ENCODE measurements at regions not wholly inside any gene's neighbourhood (a gene's known extent, or its start where the extent isn't known, plus 50 kb on each side); places are given as distances from the start of the nearest gene placed in this dataset.

- no peaks in the 10 kb centered on the region for H3K36me3 Mint-ChIP-seq (ENCODE audit: unreplicated experiment)
- DNase-seq (ENCODE audit: extremely low spot score, unreplicated experiment), result no peak
- H3K4me3 Mint-ChIP-seq (ENCODE audit: unreplicated experiment), result no peak overlapping the region
- TF ChIP-seq CTCF (IDR thresholded peaks at IDR 0.05), result peak; percentile 15
- no peaks in the 10 kb centered on the region for H3K27me3 Mint-ChIP-seq (ENCODE audit: unreplicated experiment)
- peaks cover 9% of the 10 kb centered on the region for H3K4me1 Mint-ChIP-seq (ENCODE audit: unreplicated experiment)
- H3K27ac Mint-ChIP-seq (ENCODE audit: unreplicated experiment), result no peak overlapping the region
- H3K9me3 Mint-ChIP-seq (ENCODE audit: unreplicated experiment), result no peaks in the 10 kb centered on the region
Observed at GRCh38 chr10:121070275-121071070, 219.3 kb downstream of the WDR11 start.

- peaks cover 21% of the 10 kb centered on the region for H3K4me1 Mint-ChIP-seq (ENCODE audit: unreplicated experiment)
- H3K27ac Mint-ChIP-seq (ENCODE audit: unreplicated experiment), result no peak overlapping the region
- no peak overlapping the region for H3K4me3 Mint-ChIP-seq (ENCODE audit: unreplicated experiment)
- H3K27me3 Mint-ChIP-seq (ENCODE audit: unreplicated experiment), result no peaks in the 10 kb centered on the region
- H3K9me3 Mint-ChIP-seq (ENCODE audit: unreplicated experiment), result no peaks in the 10 kb centered on the region
- no peak for DNase-seq (ENCODE audit: extremely low spot score, unreplicated experiment)
- TF ChIP-seq CTCF (IDR thresholded peaks at IDR 0.05), result no peak
- H3K36me3 Mint-ChIP-seq (ENCODE audit: unreplicated experiment), result no peaks in the 10 kb centered on the region
Observed at GRCh38 chr10:121071901-121072300, 220.7 kb downstream of the WDR11 start.

- H3K4me1 Mint-ChIP-seq (ENCODE audit: unreplicated experiment), result peaks cover 38% of the 10 kb centered on the region
- no peaks in the 10 kb centered on the region for H3K27me3 Mint-ChIP-seq (ENCODE audit: unreplicated experiment)
- no peak for TF ChIP-seq CTCF (IDR thresholded peaks at IDR 0.05)
- H3K36me3 Mint-ChIP-seq (ENCODE audit: unreplicated experiment), result no peaks in the 10 kb centered on the region
- no peaks in the 10 kb centered on the region for H3K9me3 Mint-ChIP-seq (ENCODE audit: unreplicated experiment)
- H3K27ac Mint-ChIP-seq (ENCODE audit: unreplicated experiment), result no peak overlapping the region
- H3K4me3 Mint-ChIP-seq (ENCODE audit: unreplicated experiment), result no peak overlapping the region
- DNase-seq (ENCODE audit: extremely low spot score, unreplicated experiment), result no peak
Observed at GRCh38 chr10:121073728-121074127, 222.6 kb downstream of the WDR11 start.

GRCh38 chr10:121076776-121077715 lies 225.9 kb downstream of the WDR11 start:
- no peaks in the 10 kb centered on the region for H3K36me3 Mint-ChIP-seq (ENCODE audit: unreplicated experiment)
- H3K27me3 Mint-ChIP-seq (ENCODE audit: unreplicated experiment), result peaks cover 4% of the 10 kb centered on the region
- H3K9me3 Mint-ChIP-seq (ENCODE audit: unreplicated experiment), result no peaks in the 10 kb centered on the region
- no peak for TF ChIP-seq CTCF (IDR thresholded peaks at IDR 0.05)
- DNase-seq (ENCODE audit: extremely low spot score, unreplicated experiment), result peak; percentile 88
- H3K27ac Mint-ChIP-seq (ENCODE audit: unreplicated experiment), result peak overlapping the region; percentile 80
- H3K4me1 Mint-ChIP-seq (ENCODE audit: unreplicated experiment), result peaks cover 34% of the 10 kb centered on the region
- H3K4me3 Mint-ChIP-seq (ENCODE audit: unreplicated experiment), result no peak overlapping the region

- Mint-ChIP-seq H3K4me3 (ENCODE audit: unreplicated experiment) (no peak overlapping the region), H3K4me1 (ENCODE audit: unreplicated experiment) (peaks cover 33% of the 10 kb centered on the region), H3K36me3 (ENCODE audit: unreplicated experiment) (no peaks in the 10 kb centered on the region), H3K27ac (ENCODE audit: unreplicated experiment) (peak overlapping the region; percentile 63), H3K9me3 (ENCODE audit: unreplicated experiment) (no peaks in the 10 kb centered on the region), H3K27me3 (ENCODE audit: unreplicated experiment) (peaks cover 10% of the 10 kb centered on the region)
- no peak for TF ChIP-seq CTCF (IDR thresholded peaks at IDR 0.05)
- DNase-seq (ENCODE audit: extremely low spot score, unreplicated experiment), result peak; percentile 66
Observed at GRCh38 chr10:121078036-121078435, 226.9 kb downstream of the WDR11 start.
